DMS79 (cell line): ENCODE measurements at regions not wholly inside any gene's neighbourhood (a gene's known extent, or its start where the extent isn't known, plus 50 kb on each side); places are given as distances from the start of the nearest gene placed in this dataset.

Experiments
- DNase-seq: peaks from one replicate; lab custom pipeline; 2025; lab: John Stamatoyannopoulos, UW

DNA sequence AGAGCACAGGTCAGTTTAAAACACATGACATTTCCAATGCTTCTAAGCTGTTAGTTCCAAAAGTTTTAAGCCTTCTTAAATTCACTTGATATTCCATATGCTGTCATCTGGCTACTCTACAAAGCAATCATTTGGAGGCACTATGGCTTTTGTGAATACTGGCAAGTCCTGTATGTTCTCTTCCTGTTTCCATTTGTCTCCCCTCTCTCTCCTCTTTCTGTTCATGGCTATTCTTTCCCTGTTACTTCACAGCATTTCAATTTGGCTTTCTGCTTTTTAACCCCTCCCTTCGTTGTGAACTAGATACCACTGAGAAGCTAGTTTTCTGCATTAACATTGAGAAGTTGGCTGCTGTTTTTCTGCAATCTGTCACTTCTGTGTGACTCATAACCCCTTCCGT, 1337.2 kb upstream of the CELF4 start:
- no peak for DNase-seq

DNA sequence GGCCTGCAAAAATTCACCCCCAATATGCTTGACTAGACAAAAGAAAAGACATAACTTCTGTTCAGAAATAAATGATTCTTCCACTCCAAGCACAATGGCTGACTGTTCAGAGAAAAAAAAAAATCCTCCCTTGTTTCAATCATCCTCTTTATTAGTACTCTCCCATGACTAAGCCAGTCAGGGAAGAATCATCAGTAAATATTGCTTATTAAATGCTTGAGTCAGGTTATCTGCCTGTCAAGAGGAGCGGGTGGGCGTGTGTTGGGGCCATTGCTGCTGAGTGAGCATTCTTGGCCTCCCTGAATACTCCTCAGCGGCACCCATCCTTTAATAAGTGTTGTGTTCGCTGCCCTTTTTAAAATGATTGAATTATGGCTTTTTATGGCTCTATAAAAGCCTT, 1334.8 kb upstream of the CELF4 start:
- no peak for DNase-seq

- DNase-seq: no peak
Measured at GRCh38 chr18:38900031-38900430, 1334.4 kb upstream of the CELF4 start.

DNA sequence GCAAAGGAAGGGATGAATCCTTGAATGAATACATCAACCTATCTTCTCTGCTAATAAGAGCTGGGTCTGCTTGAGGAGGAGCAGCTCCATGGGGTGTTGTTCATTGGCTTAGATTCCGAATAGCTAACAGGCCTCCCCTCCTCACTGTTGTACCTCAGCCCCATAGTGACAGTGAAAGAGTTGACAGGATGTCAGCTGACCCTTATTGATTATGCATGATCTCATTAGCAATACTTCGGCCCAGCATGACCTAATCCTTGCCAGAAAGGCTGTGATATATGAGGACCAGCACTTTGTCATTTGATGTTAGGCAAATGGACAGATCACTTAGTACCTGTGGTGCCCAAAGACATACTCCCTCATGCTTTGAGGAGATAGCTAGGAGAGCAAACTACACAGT, 1333.7 kb upstream of the CELF4 start:
- no peak for DNase-seq

DNA sequence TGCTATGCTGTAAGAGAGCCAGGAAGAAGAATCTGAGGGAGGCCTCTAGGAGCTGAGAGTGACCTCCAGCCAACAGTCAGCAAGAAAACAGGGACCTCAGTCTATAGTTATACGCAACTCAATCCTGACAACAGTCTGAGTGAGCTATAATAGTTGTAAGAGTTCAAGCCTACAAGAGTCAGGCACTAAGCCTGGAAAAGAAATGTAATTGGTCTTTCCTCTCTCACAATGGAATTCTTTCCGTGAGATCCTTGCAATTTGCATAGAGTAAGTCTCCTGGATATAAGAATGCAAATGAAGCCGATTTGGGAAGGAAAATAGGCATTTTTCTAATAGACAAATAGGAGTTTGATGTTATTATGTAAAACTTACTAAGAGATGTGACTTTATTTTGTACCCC, 1332.6 kb upstream of the CELF4 start:
- no peak for DNase-seq

GRCh38 chr18:38895560-38895959, 1330.0 kb upstream of the CELF4 start:
- no peak for DNase-seq

- no peak for DNase-seq
Measured at GRCh38 chr18:38887671-38888020, 1322.0 kb upstream of the CELF4 start.

DNA sequence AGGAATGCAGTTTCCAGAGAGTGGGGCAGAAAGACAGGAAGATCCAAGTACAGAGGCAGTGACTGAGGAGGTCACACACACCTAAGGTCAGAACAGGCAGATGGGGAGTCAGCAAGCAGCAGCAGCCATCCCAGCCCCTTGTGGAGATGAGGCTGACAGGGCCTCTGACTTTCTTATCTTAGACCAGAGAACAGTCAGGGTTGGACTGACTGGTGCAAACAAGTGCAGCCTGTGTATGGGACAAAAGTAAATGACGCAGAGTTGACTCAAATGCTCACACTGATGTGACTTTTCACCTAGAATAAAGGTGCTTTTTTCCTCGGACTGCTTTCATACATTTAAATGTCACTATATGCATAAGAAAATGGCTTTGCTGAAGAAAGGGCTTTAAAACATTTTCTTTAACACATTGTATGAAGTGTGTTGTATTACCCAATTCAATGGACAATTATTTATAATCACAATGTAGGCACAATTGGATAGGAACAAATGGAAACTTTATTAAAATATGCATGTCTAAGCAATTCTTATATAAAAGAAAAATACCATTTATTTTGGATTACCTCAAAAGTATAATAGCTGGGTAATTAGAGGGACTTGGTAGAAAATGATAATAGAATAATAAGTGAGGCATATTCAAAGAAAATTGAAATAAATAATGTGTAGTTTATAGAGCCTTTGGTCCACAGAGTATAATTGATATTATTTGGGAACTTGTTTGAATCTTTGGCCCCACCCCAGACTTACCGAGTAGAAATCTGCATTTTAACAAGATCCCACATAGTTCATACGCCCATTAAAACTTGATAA, 1321.5 kb upstream of the CELF4 start:
- no peak for DNase-seq

DNA sequence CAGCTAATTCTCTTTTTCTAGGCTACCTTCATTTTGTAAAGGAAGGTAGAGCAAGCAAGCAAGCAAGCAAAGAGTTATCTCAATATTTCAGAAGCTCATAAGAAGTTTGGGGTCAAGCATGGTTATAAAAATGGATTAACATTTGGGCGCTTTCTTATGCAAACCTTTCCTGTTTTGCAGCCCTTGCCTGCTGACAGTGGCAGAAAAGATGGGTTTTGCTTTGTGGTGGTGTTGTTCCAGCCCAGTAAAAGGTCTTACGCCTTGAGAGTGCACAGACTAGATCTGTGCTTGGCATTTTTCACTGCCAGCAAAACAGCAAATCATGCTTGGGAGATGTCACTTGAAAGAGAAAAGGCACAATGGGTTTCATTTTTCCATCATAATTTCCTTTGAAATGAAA, 1320.6 kb upstream of the CELF4 start:
- no peak for DNase-seq

DNA sequence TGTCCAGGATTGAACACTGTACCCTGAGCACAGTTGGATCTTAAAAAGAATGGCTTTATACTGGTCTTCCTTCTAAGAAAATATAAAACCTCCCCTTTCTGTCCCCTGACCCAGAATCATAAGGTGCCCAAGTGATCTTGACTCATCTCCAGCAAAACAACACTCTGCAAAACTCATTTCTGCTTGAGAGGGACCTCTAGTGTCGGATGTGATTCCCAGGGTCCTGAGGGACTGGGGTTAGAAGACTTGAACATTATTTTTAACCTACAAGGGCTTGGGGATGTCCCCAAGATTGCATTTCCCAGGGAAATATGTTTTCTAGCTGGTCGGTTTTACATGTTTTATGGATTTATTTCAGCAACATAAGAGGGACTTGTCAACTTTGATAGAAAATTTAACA, 1318.5 kb upstream of the CELF4 start:
- DNase-seq: no peak

- no peak for DNase-seq
Measured at GRCh38 chr18:38883111-38883510, 1317.5 kb upstream of the CELF4 start.

DNA sequence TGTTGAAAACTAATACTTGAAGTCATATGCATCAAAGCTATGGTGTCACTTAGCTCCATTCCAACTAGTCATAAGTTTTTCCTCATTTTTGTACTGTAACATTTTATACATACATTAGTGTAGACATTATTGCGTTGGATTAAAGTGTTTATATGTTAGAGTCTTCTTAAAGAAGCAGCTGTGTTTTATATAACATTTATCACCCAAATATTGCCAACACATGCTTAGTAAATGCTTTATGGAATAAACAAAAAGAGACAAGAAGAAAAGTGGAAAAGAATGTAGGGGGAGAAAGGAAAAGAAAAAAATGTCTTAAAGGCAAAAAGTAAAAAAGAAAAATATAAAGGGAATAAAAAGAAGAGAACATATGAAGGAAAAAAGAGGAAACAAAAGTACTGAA, 1314.3 kb upstream of the CELF4 start:
- DNase-seq: no peak

- DNase-seq: no peak
Measured at GRCh38 chr18:38872342-38872741, 1306.7 kb upstream of the CELF4 start.

GRCh38 chr18:38868757-38869156, 1303.2 kb upstream of the CELF4 start:
- no peak for DNase-seq

DNA sequence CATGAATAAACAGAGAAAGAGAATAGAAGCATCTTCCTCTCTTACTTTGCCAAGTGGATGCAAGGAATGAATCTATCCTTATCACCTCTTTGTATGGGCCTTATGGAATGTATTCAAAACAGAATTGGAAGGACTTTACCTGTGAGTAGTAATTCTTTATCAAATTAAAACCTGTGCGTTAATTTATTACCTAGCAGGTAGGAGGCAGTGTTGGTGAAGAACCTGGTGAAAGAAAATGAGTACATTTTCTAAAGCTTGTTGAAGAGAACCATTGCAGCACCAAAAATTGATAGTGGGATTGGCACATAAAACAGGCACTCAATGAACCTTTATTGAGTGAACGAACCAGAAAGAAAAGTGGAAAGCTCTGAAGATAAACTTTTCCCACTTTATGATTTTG, 1302.1 kb upstream of the CELF4 start:
- no peak for DNase-seq

GRCh38 chr18:38851526-38851925, 1285.9 kb upstream of the CELF4 start:
- DNase-seq: no peak

GRCh38 chr18:38847326-38847725, 1281.7 kb upstream of the CELF4 start:
- DNase-seq: no peak

DNA sequence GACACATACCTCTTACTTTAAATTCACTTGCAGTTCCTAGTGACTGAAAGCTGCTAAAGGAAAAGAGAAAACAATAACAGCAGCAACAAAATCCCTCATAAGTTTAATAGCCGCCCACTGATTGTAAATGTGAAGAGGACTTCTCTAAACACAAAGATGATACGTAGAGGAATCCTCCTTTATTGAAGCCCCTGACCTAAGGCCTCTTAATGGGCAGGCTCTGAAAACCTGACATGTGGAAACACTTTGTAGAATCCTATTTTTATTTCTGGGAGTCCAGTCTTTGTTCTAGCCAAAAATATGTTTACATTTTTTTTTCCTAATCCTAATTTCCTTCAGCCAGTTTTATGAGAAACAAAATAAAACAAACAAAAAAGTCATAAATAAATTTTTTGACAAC, 1277.7 kb upstream of the CELF4 start:
- DNase-seq: no peak

DNA sequence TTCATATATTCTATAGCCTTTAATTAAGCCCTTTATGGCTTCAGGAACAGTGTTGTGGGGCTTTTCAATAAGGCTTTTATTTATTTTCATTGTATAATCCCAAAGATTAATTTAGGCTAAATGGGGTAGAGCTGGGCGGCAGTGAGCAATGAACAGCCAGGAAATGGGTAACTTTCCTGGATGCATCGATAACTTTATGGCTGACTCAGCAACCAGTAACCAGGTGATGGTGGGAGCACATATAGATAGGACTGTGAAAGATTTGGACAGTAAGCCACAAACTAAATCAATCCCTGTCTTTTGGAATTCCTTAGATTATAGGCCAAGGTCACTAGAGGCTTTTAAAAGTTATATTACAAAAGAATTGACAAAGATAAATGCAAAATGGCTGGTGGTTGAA, 1260.6 kb upstream of the CELF4 start:
- DNase-seq: no peak

- DNase-seq: no peak
Measured at GRCh38 chr18:38811209-38811608, 1245.6 kb upstream of the CELF4 start.

DNA sequence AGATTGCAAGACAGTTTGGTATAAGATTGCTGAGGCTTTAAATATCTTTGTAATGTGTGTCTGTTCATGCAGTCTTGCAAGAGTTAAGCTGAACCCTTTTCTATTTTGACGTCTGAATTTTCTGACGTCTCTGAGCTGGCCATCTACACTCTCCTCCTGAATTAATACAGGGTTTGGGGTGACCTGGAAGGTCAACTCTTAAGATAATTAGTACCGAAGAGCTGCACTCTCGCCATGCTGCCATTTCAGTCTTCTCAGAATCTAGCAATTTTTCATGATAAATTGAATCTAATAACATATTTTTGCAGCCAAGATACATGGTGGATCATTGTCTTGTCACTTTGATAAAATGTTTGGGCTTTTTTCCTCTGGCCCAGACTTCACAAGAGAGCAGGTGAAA, 1245.2 kb upstream of the CELF4 start:
- DNase-seq: no peak

GRCh38 chr18:38807915-38808314, 1242.3 kb upstream of the CELF4 start:
- no peak for DNase-seq

DNA sequence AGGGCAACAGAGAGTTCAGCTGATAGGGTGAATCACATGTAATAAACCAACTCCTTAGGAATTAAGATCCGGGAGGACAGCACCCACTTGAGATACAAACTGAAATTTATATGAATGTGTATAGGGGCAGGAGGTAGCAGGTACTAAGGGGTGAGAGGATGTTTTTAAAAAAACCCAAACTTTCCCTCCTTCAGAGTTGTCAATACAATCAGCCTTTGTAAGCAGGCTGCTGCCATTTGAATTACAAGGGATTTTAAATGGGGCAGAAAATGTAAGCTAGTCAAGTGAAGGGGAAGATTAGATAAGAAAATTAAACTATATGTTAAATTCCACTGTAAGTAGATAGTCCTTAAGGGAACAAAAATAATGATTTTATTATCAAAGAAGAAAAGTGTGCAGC, 1239.7 kb upstream of the CELF4 start:
- DNase-seq: no peak

GRCh38 chr18:38801640-38802039, 1236.0 kb upstream of the CELF4 start:
- no peak for DNase-seq

- no peak for DNase-seq
Measured at GRCh38 chr18:38796762-38797161, 1231.2 kb upstream of the CELF4 start.
